DMS 273 treated with DMSO at 0.1 percent for 48 hours (cell line): ENCODE measurements at regions not wholly inside any gene's neighbourhood (a gene's known extent, or its start where the extent isn't known, plus 50 kb on each side); places are given as distances from the start of the nearest gene placed in this dataset.
"Not testable (repeated sequence)": the region's sequence is repeated elsewhere in the genome, so short reads cannot be mapped to it uniquely, and the experiment has no call there.

Source experiments
- DNase-seq: peaks from one replicate; lab custom pipeline; 2025; lab: John Stamatoyannopoulos, UW

GRCh38 chr1:95520390-95520789 is 286.4 kb downstream of the RWDD3 start:
- no peak for DNase-seq

GRCh38 chr1:95532335-95532734 is 298.3 kb downstream of the RWDD3 start:
- DNase-seq, result no peak

GRCh38 chr1:95534985-95535384 is 301.0 kb downstream of the RWDD3 start:
- no peak for DNase-seq

- DNase-seq, result no peak
Observed at GRCh38 chr1:95535614-95536013, 301.6 kb downstream of the RWDD3 start.

- DNase-seq, result no peak
Observed at GRCh38 chr1:95536501-95536900, 302.5 kb downstream of the RWDD3 start.

DNA sequence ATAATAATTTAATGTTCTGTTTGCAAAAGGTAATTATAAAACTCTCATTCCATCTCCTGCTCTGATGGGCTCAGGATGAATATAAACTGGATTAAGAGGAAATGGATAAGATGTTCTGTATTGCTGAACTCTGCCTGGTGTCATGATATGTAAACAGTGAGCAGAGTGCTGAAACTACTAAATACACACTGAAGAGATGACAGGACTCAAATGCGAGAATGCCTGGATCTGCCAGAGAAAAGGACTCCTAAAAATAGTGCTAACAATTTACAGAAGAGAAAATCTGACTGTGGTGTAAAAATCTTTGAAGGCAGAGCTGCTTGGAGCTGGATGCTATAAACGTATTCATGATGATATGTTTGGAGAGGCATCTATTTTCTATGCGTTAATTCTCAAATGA is 303.2 kb downstream of the RWDD3 start:
- no peak for DNase-seq

GRCh38 chr1:95538242-95538641 is 304.2 kb downstream of the RWDD3 start:
- not testable (repeated sequence) for DNase-seq

- DNase-seq, result no peak
Observed at GRCh38 chr1:95542936-95543335, 308.9 kb downstream of the RWDD3 start.

DNA sequence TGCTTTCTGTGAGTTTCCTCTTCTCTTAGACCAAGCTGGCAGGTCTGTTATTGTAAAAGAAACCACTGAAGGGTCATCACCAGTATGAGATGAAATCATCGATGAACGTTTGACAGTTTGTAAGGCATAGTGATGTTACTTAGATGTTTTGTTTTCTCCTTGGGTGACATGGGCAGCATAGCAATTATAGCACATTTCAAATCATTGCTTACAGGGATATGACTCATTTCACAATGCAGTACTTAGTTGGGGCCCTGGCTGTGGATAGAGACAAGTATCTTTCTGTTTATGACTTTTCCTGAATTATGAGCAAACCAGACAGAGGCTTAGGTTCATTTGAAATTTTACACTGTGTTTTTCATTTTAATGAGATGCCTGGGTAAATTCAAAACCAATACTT is 313.0 kb downstream of the RWDD3 start:
- DNase-seq, result no peak

DNA sequence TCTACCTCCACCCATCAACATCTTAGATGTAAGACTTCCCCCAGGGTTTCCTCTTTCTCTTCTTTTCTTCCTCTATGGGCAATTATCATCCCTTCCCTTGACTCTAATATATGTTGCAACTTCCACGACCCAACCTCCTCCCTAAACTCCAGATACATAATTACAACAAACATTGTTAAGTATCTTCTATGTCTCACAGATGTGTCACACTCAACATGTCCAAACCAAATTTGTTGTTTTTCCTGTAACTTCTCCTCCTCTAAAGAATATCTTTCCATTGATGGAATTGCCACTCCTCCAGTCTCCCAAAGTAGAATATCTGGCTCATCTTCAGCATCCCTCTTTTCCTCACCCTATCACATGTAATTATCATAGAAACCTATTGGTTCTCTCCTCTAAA is 314.2 kb downstream of the RWDD3 start:
- DNase-seq, result no peak

GRCh38 chr1:95551201-95551600 is 317.2 kb downstream of the RWDD3 start:
- no peak for DNase-seq

DNA sequence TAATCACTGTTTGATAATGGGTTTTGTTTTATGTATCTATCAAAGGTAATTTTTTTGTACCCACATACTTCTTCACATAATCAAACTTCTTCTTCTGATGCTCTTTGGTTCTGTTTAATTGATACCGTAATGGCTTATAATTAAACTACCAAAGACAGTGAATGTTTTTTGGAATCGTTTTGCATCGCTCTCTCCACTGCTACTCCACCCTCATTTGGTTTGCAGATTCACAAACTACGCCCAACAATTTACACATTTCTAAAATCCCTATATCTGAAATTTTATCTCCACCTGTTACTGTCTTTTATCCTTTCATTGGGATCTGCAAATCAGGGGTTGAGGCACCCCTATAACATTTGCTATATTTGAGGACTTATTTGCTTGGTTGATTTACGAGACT is 319.6 kb downstream of the RWDD3 start:
- DNase-seq, result no peak

DNA sequence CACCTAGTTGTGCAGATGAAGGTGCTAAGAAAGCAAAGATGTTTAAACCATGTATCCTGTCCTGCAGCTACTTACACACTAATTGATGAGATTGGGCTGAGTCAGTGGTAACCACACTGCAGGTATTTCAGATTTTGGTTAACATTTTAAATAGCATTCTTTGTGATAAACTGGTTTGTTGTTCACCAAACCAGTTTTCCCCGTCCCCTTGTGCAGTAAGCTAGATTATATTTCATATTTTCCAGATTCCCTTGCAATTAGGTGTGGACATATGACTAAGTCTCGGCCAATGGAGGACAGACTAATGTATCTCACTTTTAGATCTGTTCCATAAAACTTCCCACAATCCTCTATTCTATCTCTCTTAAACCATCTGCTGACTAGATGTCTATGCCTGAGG is 320.4 kb downstream of the RWDD3 start:
- no peak for DNase-seq

GRCh38 chr1:95558791-95559190 is 324.8 kb downstream of the RWDD3 start:
- DNase-seq, result no peak

- DNase-seq, result no peak
Observed at GRCh38 chr1:95561346-95561745, 327.3 kb downstream of the RWDD3 start.

GRCh38 chr1:95562230-95562629 is 328.2 kb downstream of the RWDD3 start:
- no peak for DNase-seq

DNA sequence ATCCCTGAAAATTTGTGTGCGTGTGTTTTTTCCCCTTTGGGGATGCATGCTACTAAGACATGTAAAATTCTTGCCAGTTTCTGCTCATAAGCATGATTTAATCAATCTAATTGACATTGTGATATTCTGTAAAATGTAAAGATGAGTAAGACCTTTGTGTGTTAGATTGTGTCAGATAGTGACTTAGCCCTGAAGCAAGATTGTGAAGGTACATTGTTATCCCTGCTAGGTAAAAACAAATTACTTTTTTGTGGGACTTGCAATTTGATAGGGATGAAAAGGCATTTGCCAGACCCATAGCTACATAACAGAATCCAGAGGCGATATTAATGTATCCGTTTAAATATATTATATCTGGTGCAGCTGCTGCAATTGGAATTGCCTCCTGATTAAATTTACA is 338.0 kb downstream of the RWDD3 start:
- DNase-seq, result no peak

DNA sequence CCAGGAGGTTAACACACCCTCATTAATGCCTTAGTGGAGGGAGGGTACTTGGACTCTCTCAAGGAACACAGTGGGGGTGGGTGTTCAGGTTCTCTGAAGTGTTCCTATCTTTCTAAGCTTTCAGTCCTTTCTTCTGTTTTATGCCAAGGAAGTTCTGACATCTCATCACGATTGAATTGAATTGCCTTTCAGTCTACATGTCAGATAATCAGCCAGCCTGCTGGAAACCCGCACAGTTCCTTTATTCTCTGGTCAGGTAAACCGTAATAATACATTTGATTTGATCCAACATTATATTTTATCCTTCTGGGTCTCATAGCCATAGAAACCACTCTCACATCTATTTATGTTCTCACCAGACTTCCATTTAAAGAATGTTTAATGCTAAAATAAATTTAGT is 339.0 kb downstream of the RWDD3 start:
- no peak for DNase-seq

- DNase-seq, result no peak
Observed at GRCh38 chr1:95575291-95575690, 341.3 kb downstream of the RWDD3 start.

- DNase-seq, result no peak
Observed at GRCh38 chr1:95578462-95578861, 344.5 kb downstream of the RWDD3 start.

GRCh38 chr1:95582191-95582590 is 348.2 kb downstream of the RWDD3 start:
- DNase-seq, result no peak

DNA sequence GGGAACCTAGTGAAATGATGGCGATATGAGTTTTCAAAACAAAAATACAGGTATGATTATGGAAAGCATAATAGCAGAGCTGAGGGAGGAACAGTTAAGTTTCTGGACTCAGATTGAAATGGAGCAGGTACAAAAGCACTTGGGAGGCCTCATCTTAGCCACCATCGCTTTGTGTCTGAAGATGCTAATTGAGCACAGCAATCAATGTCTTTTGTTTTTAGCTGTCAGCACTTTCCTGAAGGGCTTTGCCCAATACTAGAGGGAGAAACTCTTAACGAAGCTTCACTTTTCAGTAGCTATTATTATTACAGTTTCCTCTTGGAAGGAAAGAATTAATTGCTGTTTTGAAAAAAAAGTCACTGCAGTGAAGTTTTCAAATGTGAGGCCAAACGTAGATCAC is 348.7 kb downstream of the RWDD3 start:
- no peak for DNase-seq

DNA sequence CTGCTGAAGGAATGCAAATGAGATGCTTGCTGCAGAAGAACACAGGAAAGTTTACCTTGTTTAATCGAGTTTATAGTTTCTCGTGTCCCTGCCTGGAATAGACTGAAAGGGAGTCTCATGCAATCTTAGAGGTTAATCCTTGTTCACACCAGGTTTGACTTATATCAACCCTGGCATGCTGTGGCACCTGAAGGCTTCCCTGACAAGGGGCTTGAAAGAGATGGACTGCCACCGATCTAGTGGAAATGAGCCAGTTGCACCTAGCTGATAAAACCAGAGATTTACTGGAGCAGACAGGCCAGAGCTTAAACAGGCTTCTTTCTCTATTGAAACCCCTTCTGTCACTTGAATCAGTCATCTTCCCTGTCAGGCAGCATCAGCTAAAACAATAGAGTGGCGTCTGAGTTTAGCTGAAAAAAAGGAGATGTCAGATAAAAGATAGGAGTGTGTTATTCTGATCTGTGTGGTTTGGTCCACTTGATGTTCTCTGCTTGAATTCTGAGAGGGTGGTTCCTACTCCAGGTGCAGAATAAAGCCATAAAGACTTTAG is 349.7 kb downstream of the RWDD3 start:
- no peak for DNase-seq

DNA sequence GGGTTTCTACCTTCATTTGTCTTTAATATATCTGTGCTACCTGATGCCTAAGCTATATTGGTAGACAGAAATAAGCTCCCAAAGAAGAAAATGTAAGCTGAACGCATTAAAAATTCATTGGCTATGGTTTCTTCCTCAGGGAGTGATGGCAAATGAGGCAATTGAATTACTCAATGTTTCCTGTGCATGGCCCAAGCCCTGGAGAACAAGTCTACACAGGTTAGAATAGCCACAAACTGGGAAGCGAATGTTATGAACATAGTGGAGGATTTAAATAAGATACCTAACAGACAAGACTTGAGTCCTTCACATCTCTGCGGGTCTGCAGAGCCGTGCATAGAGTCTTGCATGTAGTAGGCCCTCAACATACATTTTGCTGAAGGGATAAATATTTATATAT is 350.3 kb downstream of the RWDD3 start:
- no peak for DNase-seq

DNA sequence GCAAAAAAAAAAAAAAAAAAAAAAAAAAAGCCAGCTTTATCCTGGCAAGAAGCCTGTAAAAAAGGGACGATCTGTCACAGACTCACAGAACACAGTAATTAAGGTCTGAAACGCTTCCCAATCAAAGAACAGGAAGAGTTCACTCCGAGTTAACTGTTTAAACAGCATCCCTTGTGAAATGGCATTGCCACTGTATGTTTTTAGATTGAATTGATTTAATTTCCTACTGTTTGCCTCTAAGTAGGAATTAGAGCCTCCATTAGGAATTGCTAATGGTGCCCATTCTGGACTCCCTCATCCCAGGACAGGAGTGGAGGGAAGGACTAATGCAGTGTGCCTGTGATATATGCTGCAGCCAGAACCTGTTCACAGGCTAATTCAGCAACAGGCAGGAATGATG is 370.8 kb downstream of the RWDD3 start:
- no peak for DNase-seq
